Renal cortical epithelial cell (primary cell): ENCODE measurements at regions not wholly inside any gene's neighbourhood (a gene's known extent, or its start where the extent isn't known, plus 50 kb on each side); places are given as distances from the start of the nearest gene placed in this dataset.

Experiments used
- DNase-seq: peaks from one replicate; pipeline ENCODE4 v3.0.0-alpha.2; 2011; ENCODE audit warnings: low read depth

- DNase-seq, result no peak
Observed at GRCh38 chr22:49437356-49437755, 390.3 kb downstream of the BRD1 start.

GRCh38 chr22:49436056-49436455 lies 391.6 kb downstream of the BRD1 start:
- no peak for DNase-seq

GRCh38 chr22:49435596-49435995 lies 392.1 kb downstream of the BRD1 start:
- DNase-seq, result no peak

- no peak for DNase-seq
Observed at GRCh38 chr22:49433717-49434611, 393.7 kb downstream of the BRD1 start.

GRCh38 chr22:49432897-49433443 lies 394.7 kb downstream of the BRD1 start:
- no peak for DNase-seq

- DNase-seq, result no peak
Observed at GRCh38 chr22:49432211-49432896, 395.3 kb downstream of the BRD1 start.

- no peak for DNase-seq
Observed at GRCh38 chr22:49431551-49431950, 396.1 kb downstream of the BRD1 start.

- no peak for DNase-seq
Observed at GRCh38 chr22:49429066-49429465, 398.6 kb downstream of the BRD1 start.

GRCh38 chr22:49427941-49428340 lies 399.7 kb downstream of the BRD1 start:
- no peak for DNase-seq

- no peak for DNase-seq
Observed at GRCh38 chr22:49427341-49427740, 400.3 kb downstream of the BRD1 start.

GRCh38 chr22:49426618-49427266 lies 400.9 kb downstream of the BRD1 start:
- DNase-seq, result no peak

- DNase-seq, result no peak
Observed at GRCh38 chr22:49426098-49426497, 401.6 kb downstream of the BRD1 start.

GRCh38 chr22:49425356-49425755 lies 402.3 kb downstream of the BRD1 start:
- no peak for DNase-seq

- DNase-seq, result no peak
Observed at GRCh38 chr22:49424893-49425270, 402.8 kb downstream of the BRD1 start.

- no peak for DNase-seq
Observed at GRCh38 chr22:49423125-49423650, 404.5 kb downstream of the BRD1 start.

- no peak for DNase-seq
Observed at GRCh38 chr22:49422701-49423100, 405.0 kb downstream of the BRD1 start.

GRCh38 chr22:49420651-49421050 lies 407.0 kb downstream of the BRD1 start:
- no peak for DNase-seq

GRCh38 chr22:49419661-49420060 lies 408.0 kb downstream of the BRD1 start:
- no peak for DNase-seq

GRCh38 chr22:49418943-49419342 lies 408.7 kb downstream of the BRD1 start:
- no peak for DNase-seq

- DNase-seq, result no peak
Observed at GRCh38 chr22:49418341-49418894, 409.3 kb downstream of the BRD1 start.

GRCh38 chr22:49417833-49418232 lies 409.8 kb downstream of the BRD1 start:
- no peak for DNase-seq

GRCh38 chr22:49417326-49417725 lies 410.3 kb downstream of the BRD1 start:
- DNase-seq, result no peak
